PC-9 (cell line): ENCODE measurements at regions not wholly inside any gene's neighbourhood (a gene's known extent, or its start where the extent isn't known, plus 50 kb on each side); places are given as distances from the start of the nearest gene placed in this dataset.

Experiments used
- EZH2 ChIP-seq: fragments of 200-600 bp; sonication (generic); IDR thresholded peaks from 2 replicates; pipeline ENCODE4 v1.8.0; 2017; ENCODE audit warnings: antibody characterized with exemption, low read depth
- TF ChIP-seq, protein P1 (sequence below): fragments of 200-600 bp; sonication (generic); conservative IDR thresholded peaks from 2 replicates; pipeline ENCODE4 v1.6.1; 2017; ENCODE audit warnings: mixed run types, antibody characterized with exemption, mild to moderate bottlenecking, moderate library complexity

DNA sequence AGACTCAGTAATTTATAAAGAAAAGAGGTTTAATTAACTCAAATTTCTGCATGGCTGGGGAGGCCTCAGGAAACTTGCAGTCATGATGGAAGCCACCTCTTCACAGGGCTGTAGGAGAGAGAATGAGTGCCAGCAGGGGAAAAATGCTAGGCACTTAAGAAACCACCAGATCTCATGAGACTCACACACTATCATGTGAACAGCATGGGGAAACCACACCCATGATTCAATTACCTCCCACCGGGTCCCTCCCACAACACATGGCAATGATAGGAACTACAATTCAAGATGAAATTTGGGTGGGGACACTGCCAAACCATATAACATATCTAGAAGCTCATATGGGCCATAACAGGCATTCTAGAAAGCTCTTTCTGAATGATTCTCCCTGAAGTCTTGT lies 190.3 kb downstream of the WNT5A start:
- TF ChIP-seq, protein P1, sequence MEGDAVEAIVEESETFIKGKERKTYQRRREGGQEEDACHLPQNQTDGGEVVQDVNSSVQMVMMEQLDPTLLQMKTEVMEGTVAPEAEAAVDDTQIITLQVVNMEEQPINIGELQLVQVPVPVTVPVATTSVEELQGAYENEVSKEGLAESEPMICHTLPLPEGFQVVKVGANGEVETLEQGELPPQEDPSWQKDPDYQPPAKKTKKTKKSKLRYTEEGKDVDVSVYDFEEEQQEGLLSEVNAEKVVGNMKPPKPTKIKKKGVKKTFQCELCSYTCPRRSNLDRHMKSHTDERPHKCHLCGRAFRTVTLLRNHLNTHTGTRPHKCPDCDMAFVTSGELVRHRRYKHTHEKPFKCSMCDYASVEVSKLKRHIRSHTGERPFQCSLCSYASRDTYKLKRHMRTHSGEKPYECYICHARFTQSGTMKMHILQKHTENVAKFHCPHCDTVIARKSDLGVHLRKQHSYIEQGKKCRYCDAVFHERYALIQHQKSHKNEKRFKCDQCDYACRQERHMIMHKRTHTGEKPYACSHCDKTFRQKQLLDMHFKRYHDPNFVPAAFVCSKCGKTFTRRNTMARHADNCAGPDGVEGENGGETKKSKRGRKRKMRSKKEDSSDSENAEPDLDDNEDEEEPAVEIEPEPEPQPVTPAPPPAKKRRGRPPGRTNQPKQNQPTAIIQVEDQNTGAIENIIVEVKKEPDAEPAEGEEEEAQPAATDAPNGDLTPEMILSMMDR = no peak
- no peak for TF ChIP-seq EZH2
